ENCODE measurements at regions not wholly inside any gene's neighbourhood (a gene's known extent, or its start where the extent isn't known, plus 50 kb on each side); places are given as distances from the start of the nearest gene placed in this dataset.

- Histone ChIP-seq H3F3A (replicated peaks; ENCODE audit: low read depth) (no peaks in the 10 kb centered on the region), H3K27me3 (ENCODE audit: insufficient read depth) (no peaks in the 10 kb centered on the region), H2AFZ (no peak overlapping the region), H3K4me1 (ENCODE audit: insufficient read depth) (no peaks in the 10 kb centered on the region), H3K27ac (ENCODE audit: low read depth) (no peak overlapping the region), H3K4me3 (no peak overlapping the region), H3K79me2 (replicated peaks; ENCODE audit: insufficient read depth) (no peaks in the 10 kb centered on the region), H3K36me3 (ENCODE audit: insufficient read depth) (no peaks in the 10 kb centered on the region), H4K20me1 (replicated peaks; ENCODE audit: insufficient read depth) (no peaks in the 10 kb centered on the region), H3K9me2 (ENCODE audit: insufficient read depth) (no peaks in the 10 kb centered on the region), H3K4me2 (no peak overlapping the region)
- H3K9me3 Mint-ChIP-seq: no peaks in the 10 kb centered on the region
- H3K36me3 Mint-ChIP-seq (ENCODE audit: low read depth): no peaks in the 10 kb centered on the region
- DNase-seq (ENCODE audit: low spot score) (no peak), ATAC-seq (no peak)
- TF ChIP-seq ZNF462 (CRISPR knock-in tag; IDR thresholded peaks at IDR 0.05): no peak
- H3K4me1 Mint-ChIP-seq: peaks cover 4% of the 10 kb centered on the region; the same call in 2 of the 3 replicates
- no peak overlapping the region for H3K4me3 Mint-ChIP-seq
- H3K27ac Mint-ChIP-seq: no peak overlapping the region
- peaks cover 2% of the 10 kb centered on the region for H3K27me3 Mint-ChIP-seq (ENCODE audit: insufficient read depth, low read depth, poor library complexity)
Observed at GRCh38 chr9:12882430-12882829, 107.6 kb downstream of the LURAP1L start.

- Mint-ChIP-seq H3K4me1 (peaks cover 4% of the 10 kb centered on the region; the same call in 2 of the 3 replicates), H3K9me3 (no peaks in the 10 kb centered on the region), H3K36me3 (ENCODE audit: low read depth) (no peaks in the 10 kb centered on the region), H3K27ac (no peak overlapping the region), H3K27me3 (ENCODE audit: insufficient read depth, low read depth, poor library complexity) (peaks cover 2% of the 10 kb centered on the region), H3K4me3 (no peak overlapping the region)
- Histone ChIP-seq H3K4me1 (ENCODE audit: insufficient read depth) (no peaks in the 10 kb centered on the region), H3K27me3 (ENCODE audit: insufficient read depth) (no peaks in the 10 kb centered on the region), H3K79me2 (replicated peaks; ENCODE audit: insufficient read depth) (no peaks in the 10 kb centered on the region), H3K4me2 (no peak overlapping the region), H3K4me3 (no peak overlapping the region), H3F3A (replicated peaks; ENCODE audit: low read depth) (no peaks in the 10 kb centered on the region), H3K36me3 (ENCODE audit: insufficient read depth) (no peaks in the 10 kb centered on the region), H3K27ac (ENCODE audit: low read depth) (no peak overlapping the region), H3K9me2 (ENCODE audit: insufficient read depth) (peaks cover 4% of the 10 kb centered on the region; the same call in 1 of the 2 replicates), H2AFZ (no peak overlapping the region), H4K20me1 (replicated peaks; ENCODE audit: insufficient read depth) (no peaks in the 10 kb centered on the region)
- TF ChIP-seq REST (IDR thresholded peaks at IDR 0.05; ENCODE audit: unreplicated experiment) (no peak), EZH2phosphoT487 (IDR thresholded peaks at IDR 0.05; ENCODE audit: unreplicated experiment) (no peak), EZH2 (IDR thresholded peaks at IDR 0.05; ENCODE audit: low read depth, unreplicated experiment) (no peak), STAT1 (IDR thresholded peaks at IDR 0.05; ENCODE audit: unreplicated experiment) (no peak), JUNB (IDR thresholded peaks at IDR 0.05; ENCODE audit: unreplicated experiment) (no peak), ZNF331 (CRISPR knock-in tag; IDR thresholded peaks at IDR 0.05; ENCODE audit: low read depth) (no peak), CTCF (conservative IDR thresholded peaks at IDR 0.05; ENCODE audit: low read depth in 2 of 2) (peak; percentile 48 to 72)
- ATAC-seq (peak; percentile 63), DNase-seq (ENCODE audit: low spot score) (peak; percentile 57)
Observed at GRCh38 chr9:12884736-12885395, 110.0 kb downstream of the LURAP1L start.

Data from GM23338 (cell line).